OCI-LY7 (cell line): ENCODE measurements at regions not wholly inside any gene's neighbourhood (a gene's known extent, or its start where the extent isn't known, plus 50 kb on each side); places are given as distances from the start of the nearest gene placed in this dataset.

Source experiments
- CTCF ChIP-seq: fragments of 200-600 bp; sonication (generic); conservative IDR thresholded peaks from 2 replicates; pipeline ENCODE4 v1.5.1; 2014; ENCODE audit warnings: mild to moderate bottlenecking, antibody characterized with exemption, low read length, moderate library complexity, mixed read lengths
- EZH2phosphoT487 ChIP-seq: fragments of 200-600 bp; sonication (generic); IDR thresholded peaks from 2 replicates; pipeline ENCODE4 v1.6.1; 2018; ENCODE audit warnings: low read depth, borderline replicate concordance, mild to moderate bottlenecking, mixed run types, antibody characterized with exemption, low read length, moderate library complexity, mixed read lengths

GRCh38 chr19:30066781-30067759, 125.0 kb downstream of the URI1 start:
- TF ChIP-seq CTCF, result no peak
- TF ChIP-seq EZH2phosphoT487, result no peak
